Parathyroid adenoma (tissue), 2 donors: ENCODE measurements at regions not wholly inside any gene's neighbourhood (a gene's known extent, or its start where the extent isn't known, plus 50 kb on each side); places are given as distances from the start of the nearest gene placed in this dataset.

Experiments used
- H2AFZ ChIP-seq: fragments of 300-600 bp; sonication (generic); one replicate; pipeline ENCODE4 v1.7.0; 2017; ENCODE audit warnings: antibody characterized with exemption, mild to moderate bottlenecking
- H3K27ac ChIP-seq: fragments of 300-600 bp; sonication (generic); one replicate; pipeline ENCODE4 v1.7.0; 2017
- H3K27me3 ChIP-seq: fragments of 300-600 bp; sonication (generic); one replicate; pipeline ENCODE4 v1.7.0; 2017; ENCODE audit warnings: low read length; ENCODE audit not compliant: control insufficient read depth, insufficient read depth
- H3K36me3 ChIP-seq: fragments of 300-600 bp; sonication (generic); one replicate; pipeline ENCODE4 v1.7.0; 2017; ENCODE audit warnings: low read length; ENCODE audit not compliant: control insufficient read depth, insufficient read depth
- H3K4me1 ChIP-seq: fragments of 300-600 bp; sonication (generic); one replicate; pipeline ENCODE4 v1.7.0; 2017; ENCODE audit warnings: control low read depth
- H3K4me2 ChIP-seq: fragments of 300-600 bp; sonication (generic); one replicate; pipeline ENCODE4 v1.7.0; 2017; ENCODE audit warnings: low read length
- H3K4me3 ChIP-seq: fragments of 300-600 bp; sonication (generic); one replicate; pipeline ENCODE4 v1.7.0; 2017; ENCODE audit warnings: low read depth, low read length
- H3K79me2 ChIP-seq: fragments of 300-600 bp; sonication (generic); one replicate; pipeline ENCODE4 v1.7.0; 2017; ENCODE audit warnings: control low read depth
- H3K9ac ChIP-seq: fragments of 300-600 bp; sonication (generic); one replicate; pipeline ENCODE4 v1.7.0; 2017; ENCODE audit warnings: mild to moderate bottlenecking
- H3K9me3 ChIP-seq: fragments of 300-600 bp; sonication (generic); one replicate; pipeline ENCODE4 v1.7.0; 2017; ENCODE audit warnings: low read length; ENCODE audit not compliant: control insufficient read depth
- TF ChIP-seq, protein P1 (sequence below): fragments of 300-600 bp; sonication (generic); IDR thresholded peaks from one replicate; pipeline ENCODE4 v1.7.0; 2017; ENCODE audit warnings: antibody characterized with exemption, mild to moderate bottlenecking
- donor health status: primary hyperparathyroidism.

DNA sequence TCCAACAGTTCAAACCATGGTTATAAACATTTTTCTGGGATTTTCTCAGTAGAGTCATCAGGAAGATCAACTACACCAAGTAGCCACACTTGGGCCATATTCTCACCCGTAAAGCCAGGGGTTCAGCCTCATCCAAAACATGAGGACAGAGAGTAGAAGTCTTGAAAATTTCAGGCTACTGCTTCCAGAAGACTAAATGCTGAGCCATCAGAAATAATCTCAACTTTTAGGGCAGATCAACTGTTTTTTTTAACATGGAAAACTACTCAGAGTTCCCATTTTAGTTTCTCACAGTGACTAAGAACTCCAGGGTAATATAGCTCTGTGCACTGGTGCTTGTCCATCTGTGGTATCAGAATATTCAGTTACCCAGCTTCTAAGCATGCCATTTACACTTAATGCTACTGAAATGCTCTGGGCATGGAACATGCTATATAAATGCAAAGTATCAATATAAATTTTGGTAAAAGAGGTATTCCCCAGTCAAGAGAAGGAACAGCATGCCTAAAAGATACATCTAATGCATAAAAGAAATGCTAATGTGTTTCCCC lies 300.1 kb upstream of the LRRN1 start:
- Histone ChIP-seq H2AFZ (no peak overlapping the region), H3K79me2 (no peaks in the 10 kb centered on the region), H3K4me2 (no peak overlapping the region), H3K36me3 (no peaks in the 10 kb centered on the region), H3K27me3 (no peaks in the 10 kb centered on the region), H3K27ac (no peak overlapping the region), H3K9ac (no peak overlapping the region), H3K4me1 (no peaks in the 10 kb centered on the region), H3K9me3 (no peaks in the 10 kb centered on the region), H3K4me3 (no peak overlapping the region)
- TF ChIP-seq, protein P1, sequence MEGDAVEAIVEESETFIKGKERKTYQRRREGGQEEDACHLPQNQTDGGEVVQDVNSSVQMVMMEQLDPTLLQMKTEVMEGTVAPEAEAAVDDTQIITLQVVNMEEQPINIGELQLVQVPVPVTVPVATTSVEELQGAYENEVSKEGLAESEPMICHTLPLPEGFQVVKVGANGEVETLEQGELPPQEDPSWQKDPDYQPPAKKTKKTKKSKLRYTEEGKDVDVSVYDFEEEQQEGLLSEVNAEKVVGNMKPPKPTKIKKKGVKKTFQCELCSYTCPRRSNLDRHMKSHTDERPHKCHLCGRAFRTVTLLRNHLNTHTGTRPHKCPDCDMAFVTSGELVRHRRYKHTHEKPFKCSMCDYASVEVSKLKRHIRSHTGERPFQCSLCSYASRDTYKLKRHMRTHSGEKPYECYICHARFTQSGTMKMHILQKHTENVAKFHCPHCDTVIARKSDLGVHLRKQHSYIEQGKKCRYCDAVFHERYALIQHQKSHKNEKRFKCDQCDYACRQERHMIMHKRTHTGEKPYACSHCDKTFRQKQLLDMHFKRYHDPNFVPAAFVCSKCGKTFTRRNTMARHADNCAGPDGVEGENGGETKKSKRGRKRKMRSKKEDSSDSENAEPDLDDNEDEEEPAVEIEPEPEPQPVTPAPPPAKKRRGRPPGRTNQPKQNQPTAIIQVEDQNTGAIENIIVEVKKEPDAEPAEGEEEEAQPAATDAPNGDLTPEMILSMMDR, result no peak

DNA sequence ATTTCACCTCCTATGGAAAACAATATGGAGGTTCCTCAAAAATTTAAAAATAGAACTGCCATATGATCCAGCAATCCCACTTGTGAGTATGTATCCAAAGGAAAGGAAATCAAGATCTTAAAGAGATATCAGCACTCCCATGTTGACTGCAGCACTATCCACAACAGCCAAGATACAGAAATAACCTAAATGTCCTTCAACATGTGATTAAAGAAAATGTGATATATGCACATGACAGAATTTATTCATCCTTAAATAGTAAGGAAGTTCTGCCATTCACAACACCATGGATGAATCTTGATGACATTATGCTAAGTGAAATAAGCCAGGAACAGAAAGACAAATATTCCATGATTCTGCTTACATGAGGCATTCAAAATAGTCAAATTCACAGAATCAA lies 303.6 kb upstream of the LRRN1 start:
- Histone ChIP-seq H3K79me2 (no peaks in the 10 kb centered on the region), H3K4me2 (no peak overlapping the region), H3K4me1 (no peaks in the 10 kb centered on the region), H3K4me3 (no peak overlapping the region), H3K9me3 (no peaks in the 10 kb centered on the region), H3K36me3 (no peaks in the 10 kb centered on the region), H3K9ac (no peak overlapping the region), H2AFZ (no peak overlapping the region), H3K27me3 (no peaks in the 10 kb centered on the region), H3K27ac (no peak overlapping the region)
- TF ChIP-seq, protein P1, result no peak

GRCh38 chr3:3476669-3477068 lies 297.2 kb upstream of the CRBN start:
- Histone ChIP-seq H2AFZ (no peak overlapping the region), H3K4me1 (no peaks in the 10 kb centered on the region), H3K27me3 (no peaks in the 10 kb centered on the region), H3K79me2 (no peaks in the 10 kb centered on the region), H3K4me2 (no peak overlapping the region), H3K9me3 (no peaks in the 10 kb centered on the region), H3K36me3 (no peaks in the 10 kb centered on the region), H3K9ac (no peak overlapping the region), H3K4me3 (no peak overlapping the region), H3K27ac (no peak overlapping the region)
- TF ChIP-seq, protein P1, result no peak

- Histone ChIP-seq H3K4me1 (no peaks in the 10 kb centered on the region), H3K4me2 (no peak overlapping the region), H3K27ac (no peak overlapping the region), H3K9me3 (no peaks in the 10 kb centered on the region), H3K36me3 (no peaks in the 10 kb centered on the region), H3K4me3 (no peak overlapping the region), H3K9ac (no peak overlapping the region), H2AFZ (no peak overlapping the region), H3K27me3 (no peaks in the 10 kb centered on the region), H3K79me2 (no peaks in the 10 kb centered on the region)
- TF ChIP-seq, protein P1, result no peak
Observed at GRCh38 chr3:3468596-3468995, 289.1 kb upstream of the CRBN start.

- TF ChIP-seq, protein P1, result no peak
- H3K4me3 ChIP-seq, result no peak overlapping the region
Observed at GRCh38 chr3:3464131-3464530, 284.6 kb upstream of the CRBN start.

More at GRCh38 chr3:3464131-3464530, 284.6 kb upstream of the CRBN start:
- no peaks in the 10 kb centered on the region for H3K36me3 ChIP-seq
- no peaks in the 10 kb centered on the region for H3K79me2 ChIP-seq
- H3K27ac ChIP-seq, result no peak overlapping the region
- no peak overlapping the region for H2AFZ ChIP-seq
- no peak overlapping the region for H3K4me2 ChIP-seq
- H3K4me1 ChIP-seq, result no peaks in the 10 kb centered on the region
- no peaks in the 10 kb centered on the region for H3K27me3 ChIP-seq
- no peaks in the 10 kb centered on the region for H3K9me3 ChIP-seq
- no peak overlapping the region for H3K9ac ChIP-seq
